HEK293 (cell line): ENCODE measurements at regions not wholly inside any gene's neighbourhood (a gene's known extent, or its start where the extent isn't known, plus 50 kb on each side); places are given as distances from the start of the nearest gene placed in this dataset.
"Not testable (repeated sequence)": the region's sequence is repeated elsewhere in the genome, so short reads cannot be mapped to it uniquely, and the experiment has no call there.

ENCODE experiments used
- CTCF ChIA-PET: fragments of 350-600 bp; formaldehyde crosslinking; extraction: SDS; loops from one replicate; lab custom pipeline; 2021; ENCODE audit warnings: antibody characterized with exemption; lab: Yijun Ruan, JAX
- POLR2A ChIA-PET: fragments of 300-600 bp; formaldehyde crosslinking; extraction: SDS; loops from one replicate; lab custom pipeline; 2020; ENCODE audit warnings: antibody characterized with exemption, inconsistent platforms; lab: Yijun Ruan, JAX
- H3K27ac ChIP-seq: fragments of 200-500 bp; sonication (Bioruptor generic); 2 replicates; pipeline ENCODE4 v1.5.1; 2014; ENCODE audit warnings: low read depth, low read length, control low read depth, inconsistent platforms; ENCODE audit errors: extremely low read depth
- H3K36me3 ChIP-seq, 2 experiments: fragments of 200-500 bp in 1 of 2; sonication (Bioruptor generic) in 1 of 2; 1 replicate in 1 of 2; 2 replicates in 1 of 2; pipeline ENCODE4 v1.5.1; 2014 to 2017; ENCODE audit warnings: inconsistent platforms in 2 of 2, low read length in 2 of 2; ENCODE audit not compliant: control insufficient read depth in 2 of 2, insufficient read depth in 1 of 2
- H3K4me1 ChIP-seq: fragments of 200-500 bp; sonication (Bioruptor generic); 2 replicates; pipeline ENCODE4 v1.5.1; 2014; ENCODE audit warnings: mild to moderate bottlenecking, low read length, inconsistent platforms; ENCODE audit not compliant: control insufficient read depth, insufficient read depth
- H3K4me3 ChIP-seq: 2 replicates; pipeline ENCODE4 v1.5.1; 2011; ENCODE audit warnings: low read depth, mild to moderate bottlenecking, control low read depth, low read length, moderate library complexity
- H3K9me3 ChIP-seq: fragments of 200-500 bp; sonication (Bioruptor generic); 2 replicates; pipeline ENCODE4 v1.5.1; 2014; ENCODE audit warnings: low read depth, low read length, inconsistent platforms; ENCODE audit not compliant: control insufficient read depth, insufficient read depth
- BCL11B ChIP-seq: fragments of 450-650 bp; formaldehyde crosslinking; IDR thresholded peaks from 2 replicates; pipeline ENCODE4 v1.5.1; 2016; ENCODE audit warnings: low read depth, missing biosample characterization, missing genetic modification characterization
- GLIS1 ChIP-seq: fragments of 450-650 bp; formaldehyde crosslinking; IDR thresholded peaks from 2 replicates; pipeline ENCODE4 v1.5.1; 2016; ENCODE audit warnings: missing biosample characterization, missing genetic modification characterization
- GLIS2 ChIP-seq: fragments of 450-650 bp; formaldehyde crosslinking; IDR thresholded peaks from 2 replicates; pipeline ENCODE4 v1.5.1; 2016; ENCODE audit warnings: missing biosample characterization, missing genetic modification characterization
- KLF7 ChIP-seq: fragments of 450-650 bp; formaldehyde crosslinking; IDR thresholded peaks from 2 replicates; pipeline ENCODE4 v1.5.1; 2016; ENCODE audit warnings: missing biosample characterization, missing genetic modification characterization, borderline replicate concordance
- KLF9 ChIP-seq: fragments of 450-650 bp; formaldehyde crosslinking; IDR thresholded peaks from 2 replicates; pipeline ENCODE4 v1.5.1; 2016; ENCODE audit warnings: missing biosample characterization, missing genetic modification characterization, low read depth
- MZF1 ChIP-seq: fragments of 450-650 bp; formaldehyde crosslinking; IDR thresholded peaks from 2 replicates; pipeline ENCODE4 v1.5.1; 2017; ENCODE audit warnings: missing biosample characterization, missing genetic modification characterization, borderline replicate concordance
- OSR2 ChIP-seq: fragments of 450-650 bp; formaldehyde crosslinking; IDR thresholded peaks from 2 replicates; pipeline ENCODE4 v1.5.1; 2016; ENCODE audit warnings: missing biosample characterization, missing genetic modification characterization
- ZBTB1 ChIP-seq: fragments of 450-650 bp; formaldehyde crosslinking; IDR thresholded peaks from 2 replicates; pipeline ENCODE4 v1.5.1; 2016; ENCODE audit warnings: missing biosample characterization, missing genetic modification characterization
- ZBTB20 ChIP-seq: fragments of 450-650 bp; formaldehyde crosslinking; IDR thresholded peaks from 2 replicates; pipeline ENCODE4 v1.5.1; 2016; ENCODE audit warnings: missing biosample characterization, missing genetic modification characterization
- ZFHX2 ChIP-seq: fragments of 450-650 bp; formaldehyde crosslinking; conservative IDR thresholded peaks from 2 replicates; pipeline ENCODE4 v1.5.1; 2016; ENCODE audit warnings: missing biosample characterization, missing genetic modification characterization
- ZFP69B ChIP-seq: fragments of 450-650 bp; formaldehyde crosslinking; IDR thresholded peaks from 2 replicates; pipeline ENCODE4 v1.5.1; 2016; ENCODE audit warnings: missing biosample characterization, missing genetic modification characterization
- ZNF121 ChIP-seq: fragments of 450-650 bp; formaldehyde crosslinking; IDR thresholded peaks from 2 replicates; pipeline ENCODE4 v1.5.1; 2016; ENCODE audit warnings: missing biosample characterization, missing genetic modification characterization
- ZNF2 ChIP-seq: fragments of 450-650 bp; formaldehyde crosslinking; IDR thresholded peaks from 2 replicates; pipeline ENCODE4 v1.5.1; 2016; ENCODE audit warnings: missing biosample characterization, missing genetic modification characterization
- ZNF274 ChIP-seq, 2 experiments: fragments of 200-500 bp in 1 of 2; fragments of 450-650 bp in 1 of 2; sonication (Bioruptor generic) in 1 of 2; formaldehyde crosslinking in 1 of 2; IDR thresholded peaks; 2 replicates each; pipeline versions ENCODE4 v1.5.1 to v1.6.1; 2014 to 2016; ENCODE audit warnings: borderline replicate concordance in 1 of 2, inconsistent platforms in 1 of 2, low read length in 1 of 2, missing biosample characterization in 1 of 2, missing genetic modification characterization in 1 of 2
- ZNF394 ChIP-seq: fragments of 450-650 bp; formaldehyde crosslinking; IDR thresholded peaks from 2 replicates; pipeline ENCODE4 v1.5.1; 2016; ENCODE audit warnings: missing biosample characterization, missing genetic modification characterization, mild to moderate bottlenecking, moderate library complexity, borderline replicate concordance
- ZNF600 ChIP-seq: fragments of 450-650 bp; formaldehyde crosslinking; IDR thresholded peaks from 2 replicates; pipeline ENCODE4 v1.5.1; 2016; ENCODE audit warnings: missing biosample characterization, missing genetic modification characterization
- ZNF610 ChIP-seq: fragments of 450-650 bp; formaldehyde crosslinking; IDR thresholded peaks from 2 replicates; pipeline ENCODE4 v1.5.1; 2016; ENCODE audit warnings: missing biosample characterization, missing genetic modification characterization, borderline replicate concordance
- ZNF624 ChIP-seq: fragments of 450-650 bp; formaldehyde crosslinking; IDR thresholded peaks from 2 replicates; pipeline ENCODE4 v1.5.1; 2017; ENCODE audit warnings: missing biosample characterization, missing genetic modification characterization
- ZNF830 ChIP-seq: fragments of 450-650 bp; IDR thresholded peaks from 2 replicates; pipeline ENCODE4 v1.5.0; 2018; ENCODE audit warnings: missing biosample characterization, missing genetic modification characterization, low read depth, mild to moderate bottlenecking, moderate library complexity
- ZSCAN23 ChIP-seq: fragments of 450-650 bp; formaldehyde crosslinking; IDR thresholded peaks from 2 replicates; pipeline ENCODE4 v1.5.1; 2016; ENCODE audit warnings: missing biosample characterization, missing genetic modification characterization
- TF ChIP-seq, protein P1 (sequence below): IDR thresholded peaks from 2 replicates; pipeline ENCODE4 v1.6.1; 2011; ENCODE audit warnings: mild to moderate bottlenecking, low read depth, low read length, borderline replicate concordance
- TF ChIP-seq, protein P2 (sequence below): fragments of 450-650 bp; formaldehyde crosslinking; IDR thresholded peaks from 2 replicates; pipeline ENCODE4 v1.5.1; 2016; ENCODE audit warnings: missing biosample characterization, missing genetic modification characterization
- TF ChIP-seq, protein P3 (sequence below): fragments of 450-650 bp; formaldehyde crosslinking; conservative IDR thresholded peaks from 2 replicates; pipeline ENCODE4 v1.5.1; 2016; ENCODE audit warnings: low read depth, missing biosample characterization, missing genetic modification characterization

DNA sequence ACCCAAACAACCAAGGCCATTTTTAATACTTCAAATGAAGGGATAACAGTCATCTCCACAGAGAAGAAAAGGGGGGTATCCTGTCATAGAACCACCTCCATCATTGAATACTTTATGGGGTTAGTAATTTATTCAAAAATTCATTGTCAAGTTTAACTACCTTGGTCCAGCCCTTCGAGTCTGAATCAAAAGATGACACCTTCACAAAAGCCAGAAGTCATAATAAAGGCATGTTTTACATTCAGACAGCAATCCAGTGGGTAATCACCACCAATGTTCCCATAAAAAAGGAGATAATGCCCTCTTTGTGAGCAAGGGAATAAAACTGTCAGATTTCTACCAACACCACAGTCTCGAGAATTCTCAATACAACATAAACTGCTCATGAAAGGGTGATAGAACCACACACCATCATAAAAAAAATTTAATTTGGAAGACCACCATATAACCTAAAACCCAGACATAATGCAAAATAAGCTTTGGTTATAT, 145.6 kb upstream of the ZBTB20 start:
- no peaks in the 10 kb centered on the region for H3K36me3 ChIP-seq
- H3K27ac ChIP-seq: no peak overlapping the region
- POLR2A ChIA-PET: no interaction called here
- CTCF ChIA-PET: no interaction called here
- H3K9me3 ChIP-seq: no peaks in the 10 kb centered on the region
- TF ChIP-seq, protein P1, sequence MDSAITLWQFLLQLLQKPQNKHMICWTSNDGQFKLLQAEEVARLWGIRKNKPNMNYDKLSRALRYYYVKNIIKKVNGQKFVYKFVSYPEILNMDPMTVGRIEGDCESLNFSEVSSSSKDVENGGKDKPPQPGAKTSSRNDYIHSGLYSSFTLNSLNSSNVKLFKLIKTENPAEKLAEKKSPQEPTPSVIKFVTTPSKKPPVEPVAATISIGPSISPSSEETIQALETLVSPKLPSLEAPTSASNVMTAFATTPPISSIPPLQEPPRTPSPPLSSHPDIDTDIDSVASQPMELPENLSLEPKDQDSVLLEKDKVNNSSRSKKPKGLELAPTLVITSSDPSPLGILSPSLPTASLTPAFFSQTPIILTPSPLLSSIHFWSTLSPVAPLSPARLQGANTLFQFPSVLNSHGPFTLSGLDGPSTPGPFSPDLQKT: no peak
- TF ChIP-seq ZSCAN23 (tag by site-specific recombination) (no peak), GLIS1 (tag by site-specific recombination) (no peak), KLF7 (tag by site-specific recombination) (no peak), ZNF624 (tag by site-specific recombination) (no peak), ZNF610 (no peak), ZFP69B (tag by site-specific recombination) (no peak)
- TF ChIP-seq, protein P2, sequence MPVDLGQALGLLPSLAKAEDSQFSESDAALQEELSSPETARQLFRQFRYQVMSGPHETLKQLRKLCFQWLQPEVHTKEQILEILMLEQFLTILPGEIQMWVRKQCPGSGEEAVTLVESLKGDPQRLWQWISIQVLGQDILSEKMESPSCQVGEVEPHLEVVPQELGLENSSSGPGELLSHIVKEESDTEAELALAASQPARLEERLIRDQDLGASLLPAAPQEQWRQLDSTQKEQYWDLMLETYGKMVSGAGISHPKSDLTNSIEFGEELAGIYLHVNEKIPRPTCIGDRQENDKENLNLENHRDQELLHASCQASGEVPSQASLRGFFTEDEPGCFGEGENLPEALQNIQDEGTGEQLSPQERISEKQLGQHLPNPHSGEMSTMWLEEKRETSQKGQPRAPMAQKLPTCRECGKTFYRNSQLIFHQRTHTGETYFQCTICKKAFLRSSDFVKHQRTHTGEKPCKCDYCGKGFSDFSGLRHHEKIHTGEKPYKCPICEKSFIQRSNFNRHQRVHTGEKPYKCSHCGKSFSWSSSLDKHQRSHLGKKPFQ: no peak
- H3K4me1 ChIP-seq: no peaks in the 10 kb centered on the region
- no peak overlapping the region for H3K4me3 ChIP-seq

DNA sequence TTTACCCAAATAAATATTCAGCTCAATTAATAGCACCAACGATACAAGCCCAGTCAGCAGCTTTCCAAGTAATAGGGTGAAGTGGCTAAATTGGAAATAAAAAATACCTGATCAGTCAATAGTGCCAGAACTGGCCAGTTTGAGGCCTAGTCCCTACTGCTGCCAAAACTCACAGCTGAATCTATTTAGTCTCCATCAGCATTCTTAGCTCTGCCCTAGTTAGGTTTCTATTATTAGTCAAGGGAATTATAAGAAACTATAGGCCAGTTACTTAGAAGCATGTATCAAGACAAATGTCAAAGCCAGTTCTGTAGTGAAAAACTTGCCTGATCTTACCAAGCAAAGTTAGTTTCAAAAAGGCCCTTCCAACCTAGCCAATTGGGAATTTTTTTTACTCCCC, 146.2 kb upstream of the ZBTB20 start:
- no peak for TF ChIP-seq ZNF121 (tag by site-specific recombination)
- TF ChIP-seq ZNF394 (tag by site-specific recombination): no peak
- no peak for TF ChIP-seq MZF1 (tag by site-specific recombination)
- TF ChIP-seq ZNF274 (IDR thresholded peaks at IDR 0.05; ENCODE audit: low read length): no peak
- no peak for TF ChIP-seq ZNF274 (tag by site-specific recombination; IDR thresholded peaks at IDR 0.05; ENCODE audit: borderline replicate concordance)
- no peak for TF ChIP-seq ZNF600
- TF ChIP-seq ZNF2 (tag by site-specific recombination): no peak
- ChIA-PET POLR2A (no interaction called here), CTCF (no interaction called here)
- H3K27ac ChIP-seq: no peak overlapping the region
- no peaks in the 10 kb centered on the region for H3K9me3 ChIP-seq
- no peak overlapping the region for H3K4me3 ChIP-seq
- no peaks in the 10 kb centered on the region for H3K4me1 ChIP-seq
- no peaks in the 10 kb centered on the region for H3K36me3 ChIP-seq

DNA sequence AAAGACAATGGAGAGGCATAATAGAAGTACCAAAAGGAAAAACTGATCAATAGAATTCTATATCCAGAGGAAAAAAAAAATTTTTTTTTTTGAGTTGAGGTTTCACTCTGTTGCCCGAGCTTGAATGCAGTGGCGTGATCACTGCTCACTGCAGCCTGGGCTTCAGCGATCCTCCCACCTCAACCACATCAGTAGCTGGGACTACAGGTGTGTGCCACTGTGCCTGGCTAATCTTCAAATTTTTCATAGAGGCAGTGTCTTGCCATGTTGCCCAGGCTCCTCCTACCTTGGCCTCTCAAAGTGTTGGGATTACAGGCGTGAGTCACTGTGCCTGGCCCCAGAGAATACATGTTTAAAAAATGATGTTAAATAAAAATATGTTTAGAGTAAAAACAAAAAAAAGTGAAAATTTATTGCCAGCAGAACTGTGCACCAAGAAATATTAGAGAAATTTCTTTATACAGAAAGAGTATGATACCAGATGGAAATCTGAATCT, 154.3 kb upstream of the ZBTB20 start:
- TF ChIP-seq BCL11B (tag by site-specific recombination) (no peak), ZNF121 (tag by site-specific recombination) (no peak), ZNF600 (no peak), KLF9 (tag by site-specific recombination) (no peak), ZBTB1 (tag by site-specific recombination) (no peak), GLIS2 (tag by site-specific recombination) (no peak), ZFHX2 (tag by site-specific recombination) (no peak), ZBTB20 (no peak), ZNF830 (no peak), OSR2 (tag by site-specific recombination) (no peak)
- TF ChIP-seq, protein P3, sequence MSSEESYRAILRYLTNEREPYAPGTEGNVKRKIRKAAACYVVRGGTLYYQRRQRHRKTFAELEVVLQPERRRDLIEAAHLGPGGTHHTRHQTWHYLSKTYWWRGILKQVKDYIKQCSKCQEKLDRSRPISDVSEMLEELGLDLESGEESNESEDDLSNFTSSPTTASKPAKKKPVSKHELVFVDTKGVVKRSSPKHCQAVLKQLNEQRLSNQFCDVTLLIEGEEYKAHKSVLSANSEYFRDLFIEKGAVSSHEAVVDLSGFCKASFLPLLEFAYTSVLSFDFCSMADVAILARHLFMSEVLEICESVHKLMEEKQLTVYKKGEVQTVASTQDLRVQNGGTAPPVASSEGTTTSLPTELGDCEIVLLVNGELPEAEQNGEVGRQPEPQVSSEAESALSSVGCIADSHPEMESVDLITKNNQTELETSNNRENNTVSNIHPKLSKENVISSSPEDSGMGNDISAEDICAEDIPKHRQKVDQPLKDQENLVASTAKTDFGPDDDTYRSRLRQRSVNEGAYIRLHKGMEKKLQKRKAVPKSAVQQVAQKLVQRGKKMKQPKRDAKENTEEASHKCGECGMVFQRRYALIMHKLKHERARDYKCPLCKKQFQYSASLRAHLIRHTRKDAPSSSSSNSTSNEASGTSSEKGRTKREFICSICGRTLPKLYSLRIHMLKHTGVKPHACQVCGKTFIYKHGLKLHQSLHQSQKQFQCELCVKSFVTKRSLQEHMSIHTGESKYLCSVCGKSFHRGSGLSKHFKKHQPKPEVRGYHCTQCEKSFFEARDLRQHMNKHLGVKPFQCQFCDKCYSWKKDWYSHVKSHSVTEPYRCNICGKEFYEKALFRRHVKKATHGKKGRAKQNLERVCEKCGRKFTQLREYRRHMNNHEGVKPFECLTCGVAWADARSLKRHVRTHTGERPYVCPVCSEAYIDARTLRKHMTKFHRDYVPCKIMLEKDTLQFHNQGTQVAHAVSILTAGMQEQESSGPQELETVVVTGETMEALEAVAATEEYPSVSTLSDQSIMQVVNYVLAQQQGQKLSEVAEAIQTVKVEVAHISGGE: no peak
- ChIA-PET POLR2A (no interaction called here), CTCF (no interaction called here)
- no peak overlapping the region for H3K4me3 ChIP-seq
- H3K36me3 ChIP-seq: no peaks in the 10 kb centered on the region
- H3K27ac ChIP-seq: no peak overlapping the region
- no peaks in the 10 kb centered on the region for H3K9me3 ChIP-seq
- no peaks in the 10 kb centered on the region for H3K4me1 ChIP-seq

DNA sequence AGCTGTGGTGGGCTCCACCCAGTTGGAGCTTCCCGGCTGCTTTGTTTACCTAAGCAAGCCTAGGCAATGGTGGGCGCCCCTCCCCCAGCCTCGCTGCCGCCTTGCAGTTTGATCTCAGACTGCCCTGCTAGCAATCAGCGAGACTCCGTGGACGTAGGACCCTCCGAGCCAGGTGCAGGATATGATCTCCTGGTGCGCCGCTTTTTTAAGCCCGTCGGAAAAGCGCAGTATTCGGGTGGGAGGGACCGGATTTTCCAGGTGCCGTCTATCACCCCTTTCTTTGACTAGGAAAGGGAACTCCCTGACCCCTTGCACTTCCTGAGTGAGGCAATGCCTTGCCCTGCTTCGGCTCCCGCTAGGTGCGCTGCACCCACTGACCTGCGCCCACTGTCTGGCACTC, 170.9 kb upstream of the ZBTB20 start:
- H3K36me3 ChIP-seq, H3K4me1 ChIP-seq, H3K27ac ChIP-seq, CTCF ChIA-PET, H3K9me3 ChIP-seq, H3K4me3 ChIP-seq, POLR2A ChIA-PET: not testable (repeated sequence)
